ENCODE measurements at regions not wholly inside any gene's neighbourhood (a gene's known extent, or its start where the extent isn't known, plus 50 kb on each side); places are given as distances from the start of the nearest gene placed in this dataset.

- H3K4me1 ChIP-seq, result no peaks in the 10 kb centered on the region
- H3K4me3 ChIP-seq, result no peak overlapping the region
- H3K36me3 ChIP-seq, result no peaks in the 10 kb centered on the region
- H3K27ac ChIP-seq, result no peak overlapping the region
- TF ChIP-seq POLR2AphosphoS5 (IDR thresholded peaks at IDR 0.05) (no peak), CTCF (IDR thresholded peaks at IDR 0.05) (no peak), POLR2A (IDR thresholded peaks at IDR 0.05) (no peak), EP300 (IDR thresholded peaks at IDR 0.05) (no peak)
- peaks cover 6% of the 10 kb centered on the region for H3K27me3 ChIP-seq
- WGBS, result 77% methylated on average over 7 of the region's 7 CpGs
- no peaks in the 10 kb centered on the region for H3K9me3 ChIP-seq
- no peak for DNase-seq (ENCODE audit: low spot score in 2 of 2)
Measured at GRCh38 chr12:131192951-131193350, 239.2 kb downstream of the ADGRD1 start.

GRCh38 chr12:131194166-131194565 lies 240.5 kb downstream of the ADGRD1 start:
- TF ChIP-seq EP300 (IDR thresholded peaks at IDR 0.05), result no peak
- no peak for TF ChIP-seq CTCF (IDR thresholded peaks at IDR 0.05)
- no peak for TF ChIP-seq POLR2A (IDR thresholded peaks at IDR 0.05)
- no peak for TF ChIP-seq POLR2AphosphoS5 (IDR thresholded peaks at IDR 0.05)
- H3K4me3 ChIP-seq, result no peak overlapping the region
- peaks cover 10% of the 10 kb centered on the region for H3K27me3 ChIP-seq
- no peak overlapping the region for H3K27ac ChIP-seq
- no peaks in the 10 kb centered on the region for H3K4me1 ChIP-seq
- no peaks in the 10 kb centered on the region for H3K9me3 ChIP-seq
- WGBS, result 65% methylated on average over 5 of the region's 5 CpGs
- DNase-seq (ENCODE audit: low spot score in 2 of 2), result no peak
- no peaks in the 10 kb centered on the region for H3K36me3 ChIP-seq

DNA sequence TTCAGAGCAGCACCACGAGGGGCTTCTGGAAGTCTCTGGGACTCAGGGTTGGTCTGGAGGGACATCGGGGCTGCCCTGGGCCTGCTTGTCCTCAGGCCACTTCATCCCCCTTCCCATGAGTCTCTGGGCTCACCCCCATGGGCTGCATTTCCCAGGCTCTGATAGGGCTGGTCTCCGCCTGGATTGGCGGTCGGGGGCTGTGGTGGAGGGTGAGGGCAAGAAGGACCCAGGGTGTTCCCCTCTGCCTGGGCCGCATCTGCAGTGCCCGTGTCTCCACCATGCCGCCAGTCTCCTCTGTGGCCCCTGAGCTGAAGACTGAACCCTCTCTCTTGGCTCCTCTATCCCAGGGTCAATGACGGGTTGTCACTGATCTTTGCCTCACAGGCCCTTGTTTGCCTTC lies 242.1 kb downstream of the ADGRD1 start:
- Histone ChIP-seq H3K27ac (no peak overlapping the region), H3K36me3 (no peaks in the 10 kb centered on the region), H3K4me1 (no peaks in the 10 kb centered on the region), H3K27me3 (peaks cover 10% of the 10 kb centered on the region), H3K9me3 (no peaks in the 10 kb centered on the region), H3K4me3 (no peak overlapping the region)
- 93% methylated on average over 9 of the region's 9 CpGs for WGBS
- no peak for TF ChIP-seq POLR2AphosphoS5 (IDR thresholded peaks at IDR 0.05)
- no peak for TF ChIP-seq POLR2A (IDR thresholded peaks at IDR 0.05)
- TF ChIP-seq EP300 (IDR thresholded peaks at IDR 0.05), result no peak
- no peak for TF ChIP-seq CTCF (IDR thresholded peaks at IDR 0.05)
- no peak for DNase-seq (ENCODE audit: low spot score in 2 of 2)

GRCh38 chr12:131196220-131196619 lies 242.5 kb downstream of the ADGRD1 start:
- no peak for TF ChIP-seq EP300 (IDR thresholded peaks at IDR 0.05)
- TF ChIP-seq POLR2A (IDR thresholded peaks at IDR 0.05), result no peak
- TF ChIP-seq POLR2AphosphoS5 (IDR thresholded peaks at IDR 0.05), result no peak
- no peak for TF ChIP-seq CTCF (IDR thresholded peaks at IDR 0.05)
- Histone ChIP-seq H3K4me1 (no peaks in the 10 kb centered on the region), H3K36me3 (no peaks in the 10 kb centered on the region), H3K27me3 (peaks cover 10% of the 10 kb centered on the region), H3K9me3 (no peaks in the 10 kb centered on the region), H3K27ac (no peak overlapping the region), H3K4me3 (no peak overlapping the region)
- no peak for DNase-seq (ENCODE audit: low spot score in 2 of 2)
- WGBS, result 84% methylated on average over 4 of the region's 4 CpGs

GRCh38 chr12:131197490-131197889 lies 243.8 kb downstream of the ADGRD1 start:
- H3K27me3 ChIP-seq, result peaks cover 10% of the 10 kb centered on the region
- 89% methylated on average over 7 of the region's 7 CpGs for WGBS
- H3K4me1 ChIP-seq, result no peaks in the 10 kb centered on the region
- DNase-seq (ENCODE audit: low spot score in 2 of 2), result no peak
- TF ChIP-seq EP300 (IDR thresholded peaks at IDR 0.05) (no peak), POLR2AphosphoS5 (IDR thresholded peaks at IDR 0.05) (no peak), CTCF (IDR thresholded peaks at IDR 0.05) (no peak), POLR2A (IDR thresholded peaks at IDR 0.05) (no peak)
- H3K27ac ChIP-seq, result no peak overlapping the region
- H3K4me3 ChIP-seq, result no peak overlapping the region
- H3K9me3 ChIP-seq, result no peaks in the 10 kb centered on the region
- H3K36me3 ChIP-seq, result no peaks in the 10 kb centered on the region

Measured in suprapubic skin (tissue), 4 donors.